ENCODE measurements at regions not wholly inside any gene's neighbourhood (a gene's known extent, or its start where the extent isn't known, plus 50 kb on each side); places are given as distances from the start of the nearest gene placed in this dataset.

- Histone ChIP-seq H3K9me1 (ENCODE audit: control insufficient read depth, extremely low read depth, insufficient read depth, low read length) (no peaks in the 10 kb centered on the region), H3K4me3 (ENCODE audit: control insufficient read depth in 2 of 3, extremely low read depth in 1 of 3, insufficient read depth in 2 of 3, low read depth in 1 of 3, low read length in 3 of 3) (no peak overlapping the region), H3K4me1 (ENCODE audit: control insufficient read depth, extremely low read depth, insufficient read depth, low read length) (no peaks in the 10 kb centered on the region), H3K36me3 (ENCODE audit: control insufficient read depth in 2 of 2, extremely low read depth in 1 of 2, insufficient read depth in 2 of 2, low read length in 2 of 2) (no peaks in the 10 kb centered on the region), H3K27ac (ENCODE audit: control insufficient read depth, insufficient read depth, low read length) (no peak overlapping the region), H2AFZ (ENCODE audit: control insufficient read depth, low read length) (no peak overlapping the region), H3K4me2 (ENCODE audit: control insufficient read depth, extremely low read depth, insufficient read depth, low read depth, low read length) (no peak overlapping the region), H3K9ac (ENCODE audit: control insufficient read depth, extremely low read depth, insufficient read depth, low read length) (no peak overlapping the region), H3K79me2 (ENCODE audit: control insufficient read depth, insufficient read depth, low read length) (no peaks in the 10 kb centered on the region), H3K9me3 (ENCODE audit: control insufficient read depth, low read depth, low read length) (no peaks in the 10 kb centered on the region), H3K27me3 (ENCODE audit: control insufficient read depth, extremely low read depth, insufficient read depth, low read length) (no peaks in the 10 kb centered on the region), H4K20me1 (ENCODE audit: control insufficient read depth, extremely low read depth, insufficient read depth, low read length) (no peaks in the 10 kb centered on the region)
- FAIRE-seq (no peak), DNase-seq (ENCODE audit: low read depth, low spot score) (no peak)
- TF ChIP-seq CTCF (optimal IDR thresholded peaks at IDR 0.05 in 1 of 3, IDR thresholded peaks at IDR 0.05 in 1 of 3, conservative IDR thresholded peaks at IDR 0.05 in 1 of 3; ENCODE audit: extremely low read depth in 1 of 3, insufficient read depth in 2 of 3, low read length in 3 of 3): no peak
- TF ChIP-seq EZH2 (IDR thresholded peaks at IDR 0.05; ENCODE audit: low read length): no peak
- dilution Hi-C loops (cut with MboI; ENCODE audit: extremely low pct_ligation_motif_present, low sequenced_read_pairs): no loop called here
Measured at GRCh38 chr9:1427875-1428274, 377.7 kb downstream of the DMRT2 start.

- no peak for FAIRE-seq
- no peak for DNase-seq (ENCODE audit: low read depth, low spot score)
- dilution Hi-C loops (cut with MboI; ENCODE audit: extremely low pct_ligation_motif_present, low sequenced_read_pairs): no loop called here
- Histone ChIP-seq H2AFZ (ENCODE audit: control insufficient read depth, low read length) (no peak overlapping the region), H3K4me3 (ENCODE audit: control insufficient read depth in 2 of 3, extremely low read depth in 1 of 3, insufficient read depth in 2 of 3, low read depth in 1 of 3, low read length in 3 of 3) (no peak overlapping the region), H3K4me2 (ENCODE audit: control insufficient read depth, extremely low read depth, insufficient read depth, low read depth, low read length) (no peak overlapping the region), H4K20me1 (ENCODE audit: control insufficient read depth, extremely low read depth, insufficient read depth, low read length) (no peaks in the 10 kb centered on the region), H3K27ac (ENCODE audit: control insufficient read depth, insufficient read depth, low read length) (no peak overlapping the region), H3K79me2 (ENCODE audit: control insufficient read depth, insufficient read depth, low read length) (no peaks in the 10 kb centered on the region), H3K9me3 (ENCODE audit: control insufficient read depth, low read depth, low read length) (no peaks in the 10 kb centered on the region), H3K9ac (ENCODE audit: control insufficient read depth, extremely low read depth, insufficient read depth, low read length) (no peak overlapping the region), H3K27me3 (ENCODE audit: control insufficient read depth, extremely low read depth, insufficient read depth, low read length) (no peaks in the 10 kb centered on the region), H3K4me1 (ENCODE audit: control insufficient read depth, extremely low read depth, insufficient read depth, low read length) (no peaks in the 10 kb centered on the region), H3K36me3 (ENCODE audit: control insufficient read depth in 2 of 2, extremely low read depth in 1 of 2, insufficient read depth in 2 of 2, low read length in 2 of 2) (no peaks in the 10 kb centered on the region), H3K9me1 (ENCODE audit: control insufficient read depth, extremely low read depth, insufficient read depth, low read length) (no peaks in the 10 kb centered on the region)
- TF ChIP-seq EZH2 (IDR thresholded peaks at IDR 0.05; ENCODE audit: low read length): no peak
- peak in 2 of 3 experiments; percentile 37 to 59 for TF ChIP-seq CTCF (optimal IDR thresholded peaks at IDR 0.05 in 1 of 3, IDR thresholded peaks at IDR 0.05 in 1 of 3, conservative IDR thresholded peaks at IDR 0.05 in 1 of 3; ENCODE audit: extremely low read depth in 1 of 3, insufficient read depth in 2 of 3, low read length in 3 of 3)
Measured at GRCh38 chr9:1429297-1429696, 379.1 kb downstream of the DMRT2 start.
